ENCODE measurements at regions not wholly inside any gene's neighbourhood (a gene's known extent, or its start where the extent isn't known, plus 50 kb on each side); places are given as distances from the start of the nearest gene placed in this dataset.
"Not testable (repeated sequence)": the region's sequence is repeated elsewhere in the genome, so short reads cannot be mapped to it uniquely, and the experiment has no call there.

DNA sequence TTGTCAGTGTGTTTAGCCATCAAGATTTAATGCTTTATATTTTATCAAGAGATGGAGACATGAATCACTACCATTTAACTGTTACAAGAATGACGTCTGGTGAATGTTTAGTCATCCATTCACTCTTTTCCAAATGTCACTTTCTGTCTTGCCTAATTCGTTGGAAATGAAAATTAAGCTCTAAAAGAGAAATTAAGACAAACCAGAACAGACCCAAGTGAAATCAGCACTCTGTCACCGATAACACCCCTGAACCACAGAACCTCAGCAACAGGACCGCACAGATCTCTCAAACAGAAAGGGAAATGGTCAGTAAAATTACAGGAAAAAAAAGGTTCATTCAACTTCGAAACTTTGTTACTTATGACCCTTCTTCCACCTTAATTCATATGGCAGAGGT, 320.9 kb downstream of the BCL2L11 start:
- not testable (repeated sequence) for H3K4me1 ChIP-seq (ENCODE audit: control insufficient read depth, insufficient read depth, low read length, unreplicated experiment); H2AFZ ChIP-seq (ENCODE audit: low read length, unreplicated experiment); H3K27me3 ChIP-seq (ENCODE audit: insufficient read depth, low read length); H3K36me3 ChIP-seq (ENCODE audit: insufficient read depth, low read length); H3K4me3 ChIP-seq (ENCODE audit: low read depth, low read length)
- Histone ChIP-seq H3K79me2 (ENCODE audit: control insufficient read depth, insufficient read depth, low read length, unreplicated experiment) (peaks cover 15% of the 10 kb centered on the region), H3K27ac (ENCODE audit: low read depth, low read length) (peak overlapping the region; percentile 76)

DNA sequence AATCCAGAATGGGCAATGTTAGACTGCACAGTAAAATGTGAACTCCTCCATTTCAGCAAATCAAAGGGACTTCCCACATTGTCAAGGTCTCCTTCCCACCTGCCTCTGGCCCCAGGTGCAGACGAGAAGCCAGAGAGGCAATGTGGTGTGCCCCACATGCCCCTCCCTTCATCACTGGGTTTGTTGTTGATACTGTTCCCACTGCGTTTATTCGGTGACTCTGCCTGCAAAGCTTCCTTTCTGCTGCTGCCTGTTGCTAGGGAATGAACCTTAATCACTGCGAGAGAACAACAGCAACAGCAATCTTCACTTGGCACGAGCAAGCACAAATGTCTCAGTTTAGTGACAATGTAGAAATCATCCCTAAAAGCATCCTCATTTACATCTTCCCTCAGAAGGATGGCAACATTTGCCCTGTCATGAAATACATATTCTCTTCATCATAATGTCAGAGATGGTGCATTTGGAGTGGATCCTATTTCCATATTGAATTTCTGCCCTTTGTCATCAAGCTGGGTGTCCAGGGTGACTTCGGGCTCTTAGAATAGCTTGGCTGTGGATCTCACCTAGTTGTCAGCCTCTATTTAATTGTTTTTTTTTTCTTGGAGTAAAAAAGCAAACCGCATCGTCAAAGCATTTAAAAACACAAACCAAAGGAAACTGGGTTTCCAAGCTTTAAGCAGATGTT, 322.2 kb downstream of the BCL2L11 start:
- peaks cover 12% of the 10 kb centered on the region for H3K79me2 ChIP-seq (ENCODE audit: control insufficient read depth, insufficient read depth, low read length, unreplicated experiment)
- not testable (repeated sequence) for H2AFZ ChIP-seq (ENCODE audit: low read length, unreplicated experiment); H3K27ac ChIP-seq (ENCODE audit: low read depth, low read length); H3K4me3 ChIP-seq (ENCODE audit: low read depth, low read length); H3K4me1 ChIP-seq (ENCODE audit: control insufficient read depth, insufficient read depth, low read length, unreplicated experiment); H3K36me3 ChIP-seq (ENCODE audit: insufficient read depth, low read length); H3K27me3 ChIP-seq (ENCODE audit: insufficient read depth, low read length)

DNA sequence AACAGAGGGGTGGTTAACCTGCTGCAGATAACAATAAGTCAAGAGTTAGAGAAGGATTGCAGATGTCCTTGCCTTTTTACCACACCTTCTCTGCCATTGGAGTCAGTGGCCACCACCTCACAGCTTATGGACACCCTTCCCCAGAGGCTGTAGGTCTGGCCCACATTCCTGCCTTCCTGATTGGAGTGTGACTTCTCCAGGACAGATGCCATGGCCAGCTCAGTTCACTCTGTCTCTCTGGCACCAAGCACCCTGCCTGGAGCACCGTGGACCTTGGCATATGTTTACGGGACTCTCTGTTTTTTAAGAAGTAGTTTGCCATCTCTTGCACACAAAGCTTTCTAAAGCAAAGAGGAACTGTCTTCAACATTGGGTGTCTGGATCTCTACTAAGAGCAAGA, 323.8 kb downstream of the BCL2L11 start:
- not testable (repeated sequence) for H3K36me3 ChIP-seq (ENCODE audit: insufficient read depth, low read length); H3K4me3 ChIP-seq (ENCODE audit: low read depth, low read length); H3K4me1 ChIP-seq (ENCODE audit: control insufficient read depth, insufficient read depth, low read length, unreplicated experiment); H2AFZ ChIP-seq (ENCODE audit: low read length, unreplicated experiment); H3K27me3 ChIP-seq (ENCODE audit: insufficient read depth, low read length); H3K27ac ChIP-seq (ENCODE audit: low read depth, low read length); H3K79me2 ChIP-seq (ENCODE audit: control insufficient read depth, insufficient read depth, low read length, unreplicated experiment)

DNA sequence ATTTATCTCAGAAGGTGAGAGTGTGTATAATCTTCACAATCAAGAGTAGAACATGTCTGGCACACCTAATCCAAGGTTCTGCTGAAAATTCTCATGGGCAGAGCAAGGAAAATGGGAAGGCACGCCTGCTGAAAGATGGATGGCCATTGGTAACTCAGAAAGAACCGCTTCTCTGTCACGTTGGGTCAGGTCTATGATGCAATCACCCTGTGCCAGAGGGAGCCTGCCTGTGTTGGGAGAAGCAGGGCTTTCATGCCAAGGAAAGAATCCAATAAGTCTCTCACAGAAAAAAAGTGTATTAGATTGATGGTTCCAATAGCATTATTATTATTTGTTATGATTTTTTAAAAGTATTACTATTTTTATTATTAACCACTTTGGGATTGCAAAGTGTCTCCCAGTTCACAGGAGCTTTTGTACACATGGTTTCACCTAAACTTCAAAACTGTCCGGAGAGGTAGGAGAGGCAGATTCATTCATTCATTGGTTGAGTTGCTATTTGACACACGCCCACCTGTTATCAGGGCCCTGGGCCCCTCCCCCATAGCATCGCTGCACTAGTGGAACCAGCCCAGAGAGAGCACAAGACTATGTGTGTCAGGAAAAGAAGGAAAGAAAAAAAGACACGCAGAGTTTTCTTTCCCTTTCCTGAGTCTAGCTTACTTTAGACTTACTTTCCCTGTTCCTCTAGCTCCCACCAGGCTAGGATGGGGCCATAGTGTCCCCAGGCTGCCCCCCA, 324.6 kb downstream of the BCL2L11 start:
- not testable (repeated sequence) for H3K27me3 ChIP-seq (ENCODE audit: insufficient read depth, low read length); H3K27ac ChIP-seq (ENCODE audit: low read depth, low read length); H3K36me3 ChIP-seq (ENCODE audit: insufficient read depth, low read length); H3K79me2 ChIP-seq (ENCODE audit: control insufficient read depth, insufficient read depth, low read length, unreplicated experiment); H3K4me3 ChIP-seq (ENCODE audit: low read depth, low read length); H2AFZ ChIP-seq (ENCODE audit: low read length, unreplicated experiment); H3K4me1 ChIP-seq (ENCODE audit: control insufficient read depth, insufficient read depth, low read length, unreplicated experiment)

DNA sequence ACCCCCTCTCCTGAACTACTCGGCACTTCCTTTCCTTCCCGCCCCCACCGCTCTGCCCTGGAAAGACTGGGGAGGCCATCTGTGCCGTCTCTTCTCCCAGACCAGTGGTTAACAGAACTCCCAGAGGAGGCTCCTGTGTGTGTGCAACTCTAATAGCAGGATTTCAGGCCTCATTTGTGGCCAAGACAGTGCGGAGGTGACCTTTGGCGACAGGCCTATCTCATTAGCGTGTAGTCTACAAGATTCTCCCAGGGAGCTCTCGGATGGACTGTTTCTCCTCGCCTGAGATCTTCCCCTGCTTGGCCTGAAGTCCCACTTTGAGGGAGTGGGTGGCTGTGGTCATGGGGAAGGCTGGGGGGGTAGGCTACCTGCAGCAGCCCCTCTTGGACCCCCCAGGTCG, 325.2 kb downstream of the BCL2L11 start:
- not testable (repeated sequence) for H3K27ac ChIP-seq (ENCODE audit: low read depth, low read length); H3K36me3 ChIP-seq (ENCODE audit: insufficient read depth, low read length); H2AFZ ChIP-seq (ENCODE audit: low read length, unreplicated experiment); H3K79me2 ChIP-seq (ENCODE audit: control insufficient read depth, insufficient read depth, low read length, unreplicated experiment); H3K4me1 ChIP-seq (ENCODE audit: control insufficient read depth, insufficient read depth, low read length, unreplicated experiment); H3K27me3 ChIP-seq (ENCODE audit: insufficient read depth, low read length); H3K4me3 ChIP-seq (ENCODE audit: low read depth, low read length)

DNA sequence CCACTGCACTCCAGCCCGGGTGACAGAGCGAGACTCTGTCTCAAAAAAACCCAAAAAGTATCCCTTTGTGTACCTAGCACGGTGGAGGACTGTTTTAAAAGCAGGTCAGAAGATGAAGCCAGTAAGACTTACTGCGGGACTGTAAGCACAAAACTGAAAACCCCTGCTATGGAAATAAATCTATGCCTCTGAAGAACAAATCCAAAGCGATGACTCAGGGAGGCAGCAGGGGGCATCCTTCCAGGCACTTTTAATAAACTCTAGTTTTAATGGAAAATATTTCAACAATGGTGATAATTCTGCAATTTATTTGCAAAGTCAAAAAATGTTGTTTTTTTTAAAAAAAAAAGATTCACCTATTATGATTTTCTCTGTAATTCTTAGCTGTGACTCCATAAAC, 326.8 kb downstream of the BCL2L11 start:
- not testable (repeated sequence) for H2AFZ ChIP-seq (ENCODE audit: low read length, unreplicated experiment); H3K27me3 ChIP-seq (ENCODE audit: insufficient read depth, low read length); H3K27ac ChIP-seq (ENCODE audit: low read depth, low read length); H3K4me3 ChIP-seq (ENCODE audit: low read depth, low read length); H3K36me3 ChIP-seq (ENCODE audit: insufficient read depth, low read length); H3K4me1 ChIP-seq (ENCODE audit: control insufficient read depth, insufficient read depth, low read length, unreplicated experiment)
- peaks cover 12% of the 10 kb centered on the region for H3K79me2 ChIP-seq (ENCODE audit: control insufficient read depth, insufficient read depth, low read length, unreplicated experiment)

DNA sequence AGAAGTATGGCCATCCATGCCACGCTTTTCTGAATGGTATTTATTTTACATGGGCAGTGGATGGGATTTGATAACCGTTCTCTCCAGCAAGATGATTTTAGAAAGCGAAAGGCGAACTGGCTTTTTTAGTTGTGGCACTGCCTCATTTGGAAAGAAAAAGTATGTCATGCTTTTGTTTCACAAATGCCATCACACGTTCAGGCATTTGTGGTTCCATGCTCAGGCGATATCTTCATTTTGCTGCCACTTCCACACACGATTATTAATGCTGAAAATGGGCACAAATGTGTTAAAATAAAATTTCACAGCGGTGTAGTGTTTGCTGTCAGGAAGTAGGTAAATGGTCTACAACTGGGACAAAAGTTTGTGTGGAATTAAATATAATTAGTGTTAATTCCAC, 328.1 kb downstream of the BCL2L11 start:
- not testable (repeated sequence) for H3K36me3 ChIP-seq (ENCODE audit: insufficient read depth, low read length); H3K4me1 ChIP-seq (ENCODE audit: control insufficient read depth, insufficient read depth, low read length, unreplicated experiment); H3K27ac ChIP-seq (ENCODE audit: low read depth, low read length); H2AFZ ChIP-seq (ENCODE audit: low read length, unreplicated experiment); H3K4me3 ChIP-seq (ENCODE audit: low read depth, low read length); H3K27me3 ChIP-seq (ENCODE audit: insufficient read depth, low read length)
- H3K79me2 ChIP-seq (ENCODE audit: control insufficient read depth, insufficient read depth, low read length, unreplicated experiment): peaks cover 12% of the 10 kb centered on the region

DNA sequence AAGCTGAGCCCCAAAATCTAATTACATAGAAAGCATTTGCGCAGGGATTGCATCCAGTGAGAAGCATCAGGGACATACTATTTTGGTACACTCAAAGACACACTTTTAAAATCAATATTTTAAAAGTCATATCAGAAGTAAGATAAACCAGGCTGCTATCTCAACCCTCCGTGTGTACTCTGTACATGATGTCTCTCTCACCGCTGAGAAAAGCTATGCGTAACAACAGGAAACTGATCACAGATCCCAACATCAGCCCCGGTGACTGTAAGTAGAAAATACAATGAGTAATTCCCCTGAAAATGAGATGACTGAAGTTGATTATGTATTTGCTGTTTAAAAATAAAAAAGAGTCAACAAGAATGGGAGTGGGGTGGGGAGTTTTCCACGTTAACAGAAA, 329.8 kb downstream of the BCL2L11 start:
- not testable (repeated sequence) for H3K27ac ChIP-seq (ENCODE audit: low read depth, low read length); H3K36me3 ChIP-seq (ENCODE audit: insufficient read depth, low read length); H3K4me1 ChIP-seq (ENCODE audit: control insufficient read depth, insufficient read depth, low read length, unreplicated experiment); H3K27me3 ChIP-seq (ENCODE audit: insufficient read depth, low read length); H2AFZ ChIP-seq (ENCODE audit: low read length, unreplicated experiment); H3K4me3 ChIP-seq (ENCODE audit: low read depth, low read length)
- H3K79me2 ChIP-seq (ENCODE audit: control insufficient read depth, insufficient read depth, low read length, unreplicated experiment): peaks cover 20% of the 10 kb centered on the region

DNA sequence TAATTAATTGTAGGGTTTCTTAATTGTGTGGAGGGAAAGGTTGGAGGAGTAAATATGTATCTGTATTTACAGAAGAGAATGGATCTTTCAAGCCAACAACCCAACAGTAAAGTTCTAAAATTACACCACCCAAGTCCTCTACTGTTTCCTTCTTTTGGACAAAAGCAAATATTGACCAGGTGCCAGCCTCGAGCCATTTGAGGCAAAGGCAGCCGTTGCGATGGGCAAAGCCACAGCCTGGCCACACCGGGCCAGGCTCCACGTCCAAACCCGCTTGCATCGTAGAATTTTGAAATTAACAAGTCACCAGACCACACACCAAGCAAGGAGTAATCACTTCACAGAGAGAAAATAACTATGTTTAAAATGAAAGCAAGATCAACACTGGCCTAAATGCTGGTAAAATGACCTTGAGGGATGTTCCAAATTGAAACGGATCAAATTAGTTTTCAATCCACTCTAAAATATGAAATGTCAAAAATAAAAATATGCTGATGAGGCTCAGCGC, 331.0 kb downstream of the BCL2L11 start:
- Histone ChIP-seq H3K27ac (ENCODE audit: low read depth, low read length) (peak overlapping the region; percentile 62), H3K79me2 (ENCODE audit: control insufficient read depth, insufficient read depth, low read length, unreplicated experiment) (peaks cover 23% of the 10 kb centered on the region), H3K4me3 (ENCODE audit: low read depth, low read length) (peak overlapping the region; percentile 60)
- not testable (repeated sequence) for H3K27me3 ChIP-seq (ENCODE audit: insufficient read depth, low read length); H3K4me1 ChIP-seq (ENCODE audit: control insufficient read depth, insufficient read depth, low read length, unreplicated experiment); H3K36me3 ChIP-seq (ENCODE audit: insufficient read depth, low read length); H2AFZ ChIP-seq (ENCODE audit: low read length, unreplicated experiment)

DNA sequence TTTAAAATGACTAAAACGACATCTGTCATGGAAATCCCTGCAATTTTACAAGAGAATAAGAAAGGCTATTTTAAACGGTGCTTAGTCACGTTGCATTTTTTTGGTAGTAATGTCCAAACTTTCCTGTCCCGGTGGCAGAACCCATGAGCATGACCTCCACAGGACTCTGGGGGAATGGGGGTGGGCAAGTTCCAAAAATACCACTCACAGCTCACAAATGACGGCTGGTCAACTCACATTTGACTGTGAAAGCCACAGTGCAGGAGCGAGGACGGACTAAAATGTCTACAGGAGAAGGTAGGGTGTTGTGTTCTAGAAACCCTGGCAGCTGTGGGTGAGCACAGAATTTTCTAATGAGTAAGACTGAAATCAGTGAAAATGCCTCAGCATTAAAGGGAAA, 331.5 kb downstream of the BCL2L11 start:
- not testable (repeated sequence) for H2AFZ ChIP-seq (ENCODE audit: low read length, unreplicated experiment); H3K36me3 ChIP-seq (ENCODE audit: insufficient read depth, low read length); H3K27me3 ChIP-seq (ENCODE audit: insufficient read depth, low read length); H3K4me1 ChIP-seq (ENCODE audit: control insufficient read depth, insufficient read depth, low read length, unreplicated experiment)
- Histone ChIP-seq H3K27ac (ENCODE audit: low read depth, low read length) (peak overlapping the region; percentile 62), H3K79me2 (ENCODE audit: control insufficient read depth, insufficient read depth, low read length, unreplicated experiment) (peaks cover 23% of the 10 kb centered on the region), H3K4me3 (ENCODE audit: low read depth, low read length) (peak overlapping the region; percentile 60)

DNA sequence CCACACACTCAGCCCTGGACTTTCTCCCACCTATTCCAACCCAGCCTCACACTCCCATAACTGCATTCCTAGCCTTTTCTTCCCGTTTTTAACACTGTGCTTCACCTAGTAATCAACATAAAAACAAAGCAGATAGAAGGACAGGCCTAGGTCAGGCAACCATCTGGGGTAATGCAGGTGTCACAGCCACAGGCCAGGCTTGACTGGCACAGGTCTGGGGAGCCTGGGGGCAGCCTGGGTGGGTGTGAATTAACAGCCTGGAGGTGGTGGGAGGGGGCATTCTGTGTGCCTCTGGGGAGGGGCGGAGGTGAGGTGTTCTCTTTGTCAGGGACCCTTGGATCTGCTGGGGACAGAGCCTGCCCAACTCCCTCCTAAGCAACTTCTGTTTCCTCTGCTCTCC, 332.6 kb downstream of the BCL2L11 start:
- peaks cover 27% of the 10 kb centered on the region for H3K79me2 ChIP-seq (ENCODE audit: control insufficient read depth, insufficient read depth, low read length, unreplicated experiment)
- not testable (repeated sequence) for H3K36me3 ChIP-seq (ENCODE audit: insufficient read depth, low read length); H2AFZ ChIP-seq (ENCODE audit: low read length, unreplicated experiment); H3K27me3 ChIP-seq (ENCODE audit: insufficient read depth, low read length); H3K27ac ChIP-seq (ENCODE audit: low read depth, low read length); H3K4me3 ChIP-seq (ENCODE audit: low read depth, low read length); H3K4me1 ChIP-seq (ENCODE audit: control insufficient read depth, insufficient read depth, low read length, unreplicated experiment)
